ENCODE measurements at regions not wholly inside any gene's neighbourhood (a gene's known extent, or its start where the extent isn't known, plus 50 kb on each side); places are given as distances from the start of the nearest gene placed in this dataset.

GRCh38 chr6:147043994-147044477, 160.2 kb upstream of the STXBP5 start:
- no peaks in the 10 kb centered on the region for H3K4me1 ChIP-seq (ENCODE audit: insufficient read depth, low read length, poor library complexity, severe bottlenecking)
- no peak overlapping the region for H3K4me3 ChIP-seq (ENCODE audit: low read depth, low read length, poor library complexity, severe bottlenecking)
- intact Hi-C loops (cut with micrococcal nuclease; ENCODE audit: unreplicated experiment), result no loop called here
- H3K9me2 ChIP-seq (ENCODE audit: insufficient read depth, low read length), result no peaks in the 10 kb centered on the region; the same call in 1 of the 2 replicates
- H2AFZ ChIP-seq (ENCODE audit: low read length), result no peak overlapping the region
- H3K9me3 ChIP-seq (ENCODE audit: low read length), result no peaks in the 10 kb centered on the region
- BruUV-seq (replicated peaks), result no TSS peak
- H3K79me2 ChIP-seq (ENCODE audit: insufficient read depth, low read depth, low read length), result no peaks in the 10 kb centered on the region
- H3K4me2 ChIP-seq (ENCODE audit: low read length), result no peak overlapping the region
- ChIA-PET CTCF (ENCODE audit: unreplicated experiment) (no interaction called here), POLR2A (interaction anchor here (1.4 kb wide), 1 partner anchor 10 kb away, joined by 4 read pairs; no protein-coding TSS in a partner anchor)
- TF ChIP-seq EZH2phosphoT487 (IDR thresholded peaks at IDR 0.05; ENCODE audit: borderline replicate concordance, low read depth, low read length) (no peak), CTCF (conservative IDR thresholded peaks at IDR 0.05; ENCODE audit: low read length) (no peak)
- H4K20me1 ChIP-seq (ENCODE audit: insufficient read depth, low read length), result no peaks in the 10 kb centered on the region
- no peak for DNase-seq (ENCODE audit: low spot score)
- H3K36me3 ChIP-seq (ENCODE audit: insufficient read depth, low read length), result no peaks in the 10 kb centered on the region
- H3K27ac ChIP-seq (ENCODE audit: low read depth, low read length, poor library complexity, severe bottlenecking), result no peak overlapping the region

GRCh38 chr6:147046141-147046877, 157.9 kb upstream of the STXBP5 start:
- no peaks in the 10 kb centered on the region for H3K36me3 ChIP-seq (ENCODE audit: insufficient read depth, low read length)
- H2AFZ ChIP-seq (ENCODE audit: low read length), result no peak overlapping the region
- no peaks in the 10 kb centered on the region for H3K4me1 ChIP-seq (ENCODE audit: insufficient read depth, low read length, poor library complexity, severe bottlenecking)
- CTCF ChIA-PET (ENCODE audit: unreplicated experiment), result no interaction called here
- H3K27ac ChIP-seq (ENCODE audit: low read depth, low read length, poor library complexity, severe bottlenecking), result no peak overlapping the region
- intact Hi-C loops (cut with micrococcal nuclease; ENCODE audit: unreplicated experiment), result no loop called here
- POLR2A ChIA-PET, result no interaction called here
- no TSS peak for BruUV-seq (replicated peaks)
- no peaks in the 10 kb centered on the region for H3K9me3 ChIP-seq (ENCODE audit: low read length)
- no peak for DNase-seq (ENCODE audit: low spot score)
- H4K20me1 ChIP-seq (ENCODE audit: insufficient read depth, low read length), result no peaks in the 10 kb centered on the region
- H3K4me2 ChIP-seq (ENCODE audit: low read length), result no peak overlapping the region
- H3K4me3 ChIP-seq (ENCODE audit: low read depth, low read length, poor library complexity, severe bottlenecking), result no peak overlapping the region
- TF ChIP-seq EZH2phosphoT487 (IDR thresholded peaks at IDR 0.05; ENCODE audit: borderline replicate concordance, low read depth, low read length) (no peak), CTCF (conservative IDR thresholded peaks at IDR 0.05; ENCODE audit: low read length) (no peak)
- H3K9me2 ChIP-seq (ENCODE audit: insufficient read depth, low read length), result no peaks in the 10 kb centered on the region; the same call in 1 of the 2 replicates
- H3K79me2 ChIP-seq (ENCODE audit: insufficient read depth, low read depth, low read length), result no peaks in the 10 kb centered on the region

GRCh38 chr6:147048930-147049329, 155.3 kb upstream of the STXBP5 start:
- POLR2A ChIA-PET, result no interaction called here
- intact Hi-C loops (cut with micrococcal nuclease; ENCODE audit: unreplicated experiment), result no loop called here
- H3K4me1 ChIP-seq (ENCODE audit: insufficient read depth, low read length, poor library complexity, severe bottlenecking), result no peaks in the 10 kb centered on the region
- H2AFZ ChIP-seq (ENCODE audit: low read length), result no peak overlapping the region
- H3K9me2 ChIP-seq (ENCODE audit: insufficient read depth, low read length), result no peaks in the 10 kb centered on the region; the same call in 1 of the 2 replicates
- no peak overlapping the region for H3K27ac ChIP-seq (ENCODE audit: low read depth, low read length, poor library complexity, severe bottlenecking)
- H3K4me2 ChIP-seq (ENCODE audit: low read length), result no peak overlapping the region
- CTCF ChIA-PET (ENCODE audit: unreplicated experiment), result no interaction called here
- no peak for TF ChIP-seq EZH2phosphoT487 (IDR thresholded peaks at IDR 0.05; ENCODE audit: borderline replicate concordance, low read depth, low read length)
- TF ChIP-seq CTCF (conservative IDR thresholded peaks at IDR 0.05; ENCODE audit: low read length), result no peak
- no peak overlapping the region for H3K4me3 ChIP-seq (ENCODE audit: low read depth, low read length, poor library complexity, severe bottlenecking)
- H3K36me3 ChIP-seq (ENCODE audit: insufficient read depth, low read length), result no peaks in the 10 kb centered on the region
- H4K20me1 ChIP-seq (ENCODE audit: insufficient read depth, low read length), result no peaks in the 10 kb centered on the region
- no peak for DNase-seq (ENCODE audit: low spot score)
- no peaks in the 10 kb centered on the region for H3K9me3 ChIP-seq (ENCODE audit: low read length)
- no TSS peak for BruUV-seq (replicated peaks)
- H3K79me2 ChIP-seq (ENCODE audit: insufficient read depth, low read depth, low read length), result no peaks in the 10 kb centered on the region
